GM12878 (cell line): ENCODE measurements at regions not wholly inside any gene's neighbourhood (a gene's known extent, or its start where the extent isn't known, plus 50 kb on each side); places are given as distances from the start of the nearest gene placed in this dataset.

Experiments used
- ATAC-seq: fragments of 200-7000 bp; cut with Tn5 transposase; 3 replicates; pipeline ENCODE4 v1.9.1; 2020; ENCODE audit warnings: mild to moderate bottlenecking, moderate library complexity
- BruUV-seq: library from RNA; stranded (reverse); fragments of 400-500 nt; replicated peaks from 2 replicates; lab custom pipeline; 2021; lab: Mats Ljungman, UMichigan
- CTCF ChIA-PET: fragments of 300-600 bp; sonication (Branson Sonifier 250); formaldehyde crosslinking; extraction: SDS; loops from one replicate; lab custom pipeline; 2021; ENCODE audit warnings: inconsistent platforms; lab: Yijun Ruan, JAX
- POLR2A ChIA-PET: fragments of 350-600 bp; formaldehyde crosslinking; extraction: SDS; loops from one replicate; lab custom pipeline; 2021; ENCODE audit warnings: inconsistent platforms; lab: Charles Lee
- RAD21 ChIA-PET: fragments of 300-600 bp; sonication (Branson Sonifier 250); formaldehyde crosslinking; loops from one replicate; lab custom pipeline; 2023; ENCODE audit warnings: antibody characterized with exemption; ENCODE audit not compliant: unreplicated experiment; lab: Charles Lee
- SMC1A ChIA-PET: fragments of 300-600 bp; sonication (Branson Sonifier 250); formaldehyde crosslinking; loops from one replicate; lab custom pipeline; 2023; ENCODE audit not compliant: unreplicated experiment, uncharacterized antibody; lab: Charles Lee
- DNase-seq: peaks from one replicate; pipeline ENCODE4 v3.0.0-alpha.2; 2011; ENCODE audit warnings: low read depth, low spot score
- FAIRE-seq: peaks from 3 replicates; lab custom pipeline; 2011; peaks lifted over from hg19 to GRCh38; lab: Jason Lieb, UNC
- H2AFZ ChIP-seq: 2 replicates; pipeline ENCODE4 v1.6.0; 2011; ENCODE audit warnings: low read depth, low read length, control low read depth; ENCODE audit not compliant: control insufficient read depth
- H3K27ac ChIP-seq: 2 replicates; pipeline ENCODE4 v1.5.1; 2011; ENCODE audit warnings: control low read depth; ENCODE audit not compliant: control insufficient read depth, insufficient read depth
- H3K27me3 ChIP-seq, 2 experiments: replicated peaks in 1 of 2; 2 replicates each; pipeline versions ENCODE4 v1.6.0 to v1.6.1; 2011; ENCODE audit warnings: low read length in 1 of 2; ENCODE audit not compliant: control insufficient read depth in 2 of 2, insufficient read depth in 2 of 2
- H3K36me3 ChIP-seq, 2 experiments: 2 replicates each; pipeline ENCODE4 v1.5.1; 2011; ENCODE audit warnings: low read length in 1 of 2; ENCODE audit not compliant: control insufficient read depth in 2 of 2, insufficient read depth in 2 of 2
- H3K4me1 ChIP-seq: 2 replicates; pipeline ENCODE4 v1.6.1; 2011; ENCODE audit warnings: mild to moderate bottlenecking, low read length, moderate library complexity, mixed read lengths; ENCODE audit not compliant: control insufficient read depth, insufficient read depth
- H3K4me2 ChIP-seq: 2 replicates; pipeline ENCODE4 v1.6.0; 2011; ENCODE audit warnings: control low read depth; ENCODE audit not compliant: control insufficient read depth, insufficient read depth
- H3K4me3 ChIP-seq: fragments of 200-600 bp; sonication (generic); 2 replicates; pipeline ENCODE4 v1.5.1; 2016
- H3K79me2 ChIP-seq: 2 replicates; pipeline ENCODE4 v1.6.0; 2011; ENCODE audit warnings: low read length; ENCODE audit not compliant: control insufficient read depth, insufficient read depth
- H3K9ac ChIP-seq: 2 replicates; pipeline ENCODE4 v1.8.0; 2011; ENCODE audit warnings: low read length, control low read depth, mixed read lengths; ENCODE audit not compliant: control insufficient read depth, insufficient read depth
- H3K9me3 ChIP-seq: replicated peaks from 3 replicates; pipeline ENCODE4 v1.5.1; 2011; ENCODE audit warnings: mild to moderate bottlenecking, low read length; ENCODE audit not compliant: control insufficient read depth, insufficient read depth
- H4K20me1 ChIP-seq: 2 replicates; pipeline ENCODE4 v1.6.0; 2011; ENCODE audit not compliant: control insufficient read depth, insufficient read depth
- E2F4 ChIP-seq: IDR thresholded peaks from 2 replicates; pipeline ENCODE4 v1.6.1; 2012; ENCODE audit warnings: low read depth, low read length, improper control_type of control experiment
- EP300 ChIP-seq, 2 experiments: fragments of 150-350 bp in 1 of 2; IDR thresholded peaks; 2 replicates each; pipeline ENCODE4 v1.6.1; 2011 to 2012; ENCODE audit warnings: low read depth in 2 of 2, low read length in 2 of 2, borderline replicate concordance in 1 of 2, improper control_type of control experiment in 1 of 2, inconsistent platforms in 1 of 2; ENCODE audit not compliant: control insufficient read depth in 1 of 2
- ESRRA ChIP-seq: IDR thresholded peaks from 2 replicates; pipeline ENCODE4 v1.6.1; 2012; ENCODE audit warnings: mild to moderate bottlenecking, low read length, improper control_type of control experiment
- GATAD2B ChIP-seq: fragments of 450-650 bp; conservative IDR thresholded peaks from 2 replicates; pipeline ENCODE4 v1.6.1; 2017; ENCODE audit warnings: low read depth, mild to moderate bottlenecking, moderate library complexity
- JUND ChIP-seq: IDR thresholded peaks from 2 replicates; pipeline ENCODE4 v1.6.1; 2012; ENCODE audit warnings: low read depth, mild to moderate bottlenecking, low read length, improper control_type of control experiment, moderate library complexity
- MTA2 ChIP-seq: fragments of 450-650 bp; IDR thresholded peaks from 2 replicates; pipeline ENCODE4 v1.6.1; 2016; ENCODE audit warnings: low read depth, mild to moderate bottlenecking, moderate library complexity
- NFYA ChIP-seq: IDR thresholded peaks from 2 replicates; pipeline ENCODE4 v1.6.1; 2011; ENCODE audit warnings: low read depth, mild to moderate bottlenecking, low read length, improper control_type of control experiment, borderline replicate concordance
- PAX5 ChIP-seq: IDR thresholded peaks from 2 replicates; pipeline ENCODE4 v1.6.1; 2011; ENCODE audit warnings: low read depth, low read length, borderline replicate concordance
- RAD51 ChIP-seq: fragments of 450-650 bp; IDR thresholded peaks from 2 replicates; pipeline ENCODE4 v1.6.1; 2016; ENCODE audit warnings: moderate library complexity, mild to moderate bottlenecking, inconsistent platforms
- RELB ChIP-seq: fragments of 450-650 bp; IDR thresholded peaks from 2 replicates; pipeline ENCODE4 v1.6.1; 2017; ENCODE audit warnings: low read depth, mild to moderate bottlenecking, moderate library complexity
- REST ChIP-seq: IDR thresholded peaks from 2 replicates; pipeline ENCODE4 v1.6.1; 2012; ENCODE audit warnings: mild to moderate bottlenecking, low read depth, low read length
- RFX5 ChIP-seq: IDR thresholded peaks from 2 replicates; pipeline ENCODE4 v1.6.1; 2011; ENCODE audit warnings: low read depth, low read length, improper control_type of control experiment
- SIN3A ChIP-seq: IDR thresholded peaks from 2 replicates; pipeline ENCODE4 v1.6.1; 2012; ENCODE audit warnings: low read depth, low read length, improper control_type of control experiment
- SMARCA5 ChIP-seq: fragments of 450-650 bp; IDR thresholded peaks from 2 replicates; pipeline ENCODE4 v1.6.1; 2017; ENCODE audit warnings: mild to moderate bottlenecking
- SREBF1 ChIP-seq: IDR thresholded peaks from 2 replicates; pipeline ENCODE4 v1.6.1; 2012; ENCODE audit warnings: mild to moderate bottlenecking, low read length
- SUZ12 ChIP-seq: fragments of 200-600 bp; sonication (generic); IDR thresholded peaks from one replicate; pipeline ENCODE4 v1.6.1; 2018; ENCODE audit warnings: antibody characterized with exemption, mild to moderate bottlenecking; ENCODE audit not compliant: unreplicated experiment
- ZSCAN29 ChIP-seq: fragments of 450-650 bp; IDR thresholded peaks from 2 replicates; pipeline ENCODE4 v1.6.1; 2017; ENCODE audit warnings: mild to moderate bottlenecking, moderate library complexity
- WGBS: methylation state at CpG from one replicate; pipeline ENCODE4 v1.1.6; 2016; ENCODE audit warnings: low lambda C conversion rate; ENCODE audit not compliant: insufficient replicate concordance, insufficient coverage; ENCODE audit errors: missing lambda C conversion rate; 5-methylcytosine and 5-hydroxymethylcytosine counted together
- in situ Hi-C: fragments of 300-500 bp; cut with MboI; formaldehyde crosslinking; loops from 9 replicates; pipeline ENCODE4 v1.14.3; 2018; ENCODE audit warnings: mixed read lengths
- intact Hi-C: fragments of 100-400 bp; cut with micrococcal nuclease; formaldehyde crosslinking; loops from one replicate; pipeline ENCODE4 v1.14.2; 2022; ENCODE audit not compliant: unreplicated experiment

GRCh38 chr14:73789989-73790581 is 61.5 kb upstream of the PTGR2 start:
- 86% methylated on average over 10 of the region's 10 CpGs for WGBS
- no peak overlapping the region for H3K4me2 ChIP-seq
- ChIA-PET POLR2A (interaction anchor here (2.5 to 10.2 kb wide), 3 partner anchors 8 to 30 kb away, joined by 22 to 260 read pairs (median 142); a partner anchor contains a TSS), SMC1A (interaction anchor here (1.4 to 10.7 kb wide), 4 partner anchors 8 to 61 kb away, joined by 5 to 280 read pairs (median 22); no protein-coding TSS in a partner anchor), CTCF (interaction anchor here (2.2 to 6.6 kb wide), 3 partner anchors 32 to 35 kb away, joined by 9 to 52 read pairs (median 40); a partner anchor contains a TSS), RAD21 (interaction anchor here (1.2 to 25.9 kb wide), 2 partner anchors 30 to 46 kb away, joined by 3 to 710 read pairs; a partner anchor contains a TSS)
- no peaks in the 10 kb centered on the region for H3K27me3 ChIP-seq
- H3K79me2 ChIP-seq: peaks cover 32% of the 10 kb centered on the region
- no peaks in the 10 kb centered on the region for H4K20me1 ChIP-seq
- no peak overlapping the region for H3K27ac ChIP-seq
- in situ Hi-C loops: no loop called here
- intact Hi-C loops: loop anchor here (5.0 kb wide), 2 partner anchors 37 to 38 kb away; no protein-coding TSS in a partner anchor
- H2AFZ ChIP-seq: no peak overlapping the region
- H3K4me1 ChIP-seq: peaks cover 8% of the 10 kb centered on the region; the same call in 1 of the 2 replicates
- no peak overlapping the region for H3K4me3 ChIP-seq
- H3K9me3 ChIP-seq: no peaks in the 10 kb centered on the region
- no peaks in the 10 kb centered on the region for H3K36me3 ChIP-seq
- DNase-seq: no peak
- BruUV-seq: no TSS peak
- no peak overlapping the region for H3K9ac ChIP-seq
- no peak for FAIRE-seq
- ATAC-seq: no peak
- no peak for TF ChIP-seq E2F4
- no peak for TF ChIP-seq SREBF1
- no peak for TF ChIP-seq EP300 (IDR thresholded peaks at IDR 0.05; ENCODE audit: borderline replicate concordance in 1 of 2, control insufficient read depth in 1 of 2, low read depth in 2 of 2, low read length in 2 of 2)
- TF ChIP-seq SMARCA5: no peak
- no peak for TF ChIP-seq RFX5
- no peak for TF ChIP-seq PAX5
- no peak for TF ChIP-seq RELB
- no peak for TF ChIP-seq RAD51
- no peak for TF ChIP-seq MTA2
- TF ChIP-seq NFYA: no peak
- no peak for TF ChIP-seq JUND
- TF ChIP-seq ESRRA: no peak
- TF ChIP-seq SIN3A: no peak
- TF ChIP-seq SUZ12: no peak
- no peak for TF ChIP-seq REST
- TF ChIP-seq GATAD2B: no peak
- no peak for TF ChIP-seq ZSCAN29
